Thyroid gland (tissue), 4 donors: ENCODE measurements at regions not wholly inside any gene's neighbourhood (a gene's known extent, or its start where the extent isn't known, plus 50 kb on each side); places are given as distances from the start of the nearest gene placed in this dataset.
"Not testable (repeated sequence)": the region's sequence is repeated elsewhere in the genome, so short reads cannot be mapped to it uniquely, and the experiment has no call there.

Experiments used
- DNase-seq, 2 donors: peaks; one replicate each; pipeline ENCODE4 v3.0.0-alpha.2; 2019
- H3K27ac ChIP-seq, 3 donors: fragments of 200-600 bp; sonication (generic); 1 replicate in 2 of 3; 2 replicates in 1 of 3; pipeline ENCODE4 v1.5.1; 2016 to 2019; ENCODE audit warnings: mild to moderate bottlenecking in 1 of 3, moderate library complexity in 1 of 3
- H3K27me3 ChIP-seq: fragments of 200-600 bp; sonication (generic); one replicate; pipeline ENCODE4 v1.5.1; 2019
- H3K36me3 ChIP-seq, 2 donors: fragments of 200-600 bp; sonication (generic); one replicate each; pipeline ENCODE4 v1.5.1; 2016 to 2019
- H3K4me1 ChIP-seq, 2 donors: fragments of 200-600 bp; sonication (generic); one replicate each; pipeline ENCODE4 v1.5.1; 2017 to 2019
- H3K4me3 ChIP-seq, 3 donors: fragments of 200-600 bp; sonication (generic); replicated peaks in 1 of 3; 1 replicate in 2 of 3; 2 replicates in 1 of 3; pipeline ENCODE4 v1.5.1; 2016; ENCODE audit warnings: mild to moderate bottlenecking in 1 of 3
- H3K9me3 ChIP-seq: fragments of 200-600 bp; sonication (generic); one replicate; pipeline ENCODE4 v1.5.1; 2017
- CTCF ChIP-seq, 6 experiments: fragments of 200-600 bp in 3 of 6; fragments of 450-650 bp in 3 of 6; sonication (generic) in 3 of 6; IDR thresholded peaks; one replicate each; pipeline ENCODE4 v1.5.1; 2016 to 2019; ENCODE audit warnings: antibody characterized with exemption in 6 of 6, mild to moderate bottlenecking in 2 of 6, inconsistent platforms in 1 of 6, moderate library complexity in 1 of 6
- POLR2A ChIP-seq, 2 donors: fragments of 450-650 bp; IDR thresholded peaks; one replicate each; pipeline ENCODE4 v1.6.1; 2017; ENCODE audit warnings: antibody characterized with exemption in 2 of 2, mild to moderate bottlenecking in 2 of 2, moderate library complexity in 1 of 2
- WGBS, 2 donors: methylation state at CpG; one replicate each; pipeline ENCODE4 v1.1.5; 2017; 5-methylcytosine and 5-hydroxymethylcytosine counted together
- intact Hi-C: fragments of 100-400 bp; cut with DNase I; formaldehyde crosslinking; loops from one replicate; pipeline ENCODE4 v1.15.1; 2023

- TF ChIP-seq CTCF (IDR thresholded peaks at IDR 0.05), result no peak
- no peak for TF ChIP-seq POLR2A (IDR thresholded peaks at IDR 0.05)
- Histone ChIP-seq H3K27ac (no peak overlapping the region), H3K4me3 (no peak overlapping the region), H3K9me3 (no peaks in the 10 kb centered on the region), H3K27me3 (no peaks in the 10 kb centered on the region), H3K4me1 (peaks cover under 1 to 1% of the 10 kb centered on the region in 2 donors), H3K36me3 (no peaks in the 10 kb centered on the region)
- no peak for DNase-seq
- intact Hi-C loops, result no loop called here
- 68 to 85% methylated on average over 1 of the region's 1 CpG for WGBS, 2 donors
Observed at GRCh38 chr12:58419905-58420304, 478.5 kb downstream of the ATP23 start.

- Histone ChIP-seq H3K36me3 (no peaks in the 10 kb centered on the region), H3K9me3 (no peaks in the 10 kb centered on the region), H3K27me3 (no peaks in the 10 kb centered on the region), H3K27ac (no peak overlapping the region), H3K4me3 (no peak overlapping the region), H3K4me1 (peaks cover 6 to 7% of the 10 kb centered on the region in 2 donors)
- WGBS, 2 donors, result 62 to 63% methylated on average over 4 of the region's 4 CpGs
- intact Hi-C loops, result no loop called here
- TF ChIP-seq POLR2A (IDR thresholded peaks at IDR 0.05) (no peak), CTCF (IDR thresholded peaks at IDR 0.05) (no peak)
- no peak for DNase-seq
Observed at GRCh38 chr12:58420503-58420902, 479.1 kb downstream of the ATP23 start.

GRCh38 chr12:58421990-58422389 lies 480.6 kb downstream of the ATP23 start:
- WGBS, 2 donors, result 92% methylated on average over 3 of the region's 3 CpGs
- no peaks in the 10 kb centered on the region for H3K27me3 ChIP-seq
- no peak for DNase-seq
- H3K36me3 ChIP-seq, result no peaks in the 10 kb centered on the region
- intact Hi-C loops, result no loop called here
- H3K27ac ChIP-seq, result no peak overlapping the region
- peaks cover 9 to 16% of the 10 kb centered on the region in 2 donors for H3K4me1 ChIP-seq
- no peaks in the 10 kb centered on the region for H3K9me3 ChIP-seq
- no peak overlapping the region for H3K4me3 ChIP-seq
- TF ChIP-seq CTCF (IDR thresholded peaks at IDR 0.05) (no peak), POLR2A (IDR thresholded peaks at IDR 0.05) (no peak)

- Histone ChIP-seq H3K27ac (no peak overlapping the region), H3K36me3 (no peaks in the 10 kb centered on the region), H3K9me3 (no peaks in the 10 kb centered on the region), H3K4me3 (no peak overlapping the region), H3K4me1 (peaks cover 9 to 16% of the 10 kb centered on the region in 2 donors), H3K27me3 (no peaks in the 10 kb centered on the region)
- 55 to 76% methylated on average over 1 of the region's 1 CpG for WGBS, 2 donors
- no peak for TF ChIP-seq POLR2A (IDR thresholded peaks at IDR 0.05)
- TF ChIP-seq CTCF (IDR thresholded peaks at IDR 0.05), result no peak
- intact Hi-C loops, result no loop called here
- no peak for DNase-seq
Observed at GRCh38 chr12:58424735-58425392, 483.5 kb downstream of the ATP23 start.

GRCh38 chr12:58425481-58426392 lies 484.4 kb downstream of the ATP23 start:
- 57 to 62% methylated on average over 5 to 6 of the region's 6 CpGs for WGBS, 2 donors
- H3K9me3 ChIP-seq, result no peaks in the 10 kb centered on the region
- intact Hi-C loops, result no loop called here
- H3K4me1 ChIP-seq, result peaks cover 9 to 16% of the 10 kb centered on the region in 2 donors
- no peaks in the 10 kb centered on the region for H3K27me3 ChIP-seq
- H3K36me3 ChIP-seq, result no peaks in the 10 kb centered on the region
- TF ChIP-seq POLR2A (IDR thresholded peaks at IDR 0.05), result no peak
- no peak for TF ChIP-seq CTCF (IDR thresholded peaks at IDR 0.05)
- DNase-seq, result no peak
- H3K4me3 ChIP-seq, result no peak overlapping the region
- H3K27ac ChIP-seq, result no peak overlapping the region

GRCh38 chr12:58426437-58426836 lies 485.1 kb downstream of the ATP23 start:
- H3K4me3 ChIP-seq, H3K27ac ChIP-seq, H3K36me3 ChIP-seq, intact Hi-C loops, DNase-seq, H3K27me3 ChIP-seq, H3K9me3 ChIP-seq: not testable (repeated sequence)
- peaks cover 9 to 16% of the 10 kb centered on the region in 2 donors for H3K4me1 ChIP-seq
- WGBS, 2 donors, result 86 to 92% methylated on average over 2 to 3 of the region's 3 CpGs
